HG02840 (cell line): ENCODE measurements at regions not wholly inside any gene's neighbourhood (a gene's known extent, or its start where the extent isn't known, plus 50 kb on each side); places are given as distances from the start of the nearest gene placed in this dataset.
"Not testable (repeated sequence)": the region's sequence is repeated elsewhere in the genome, so short reads cannot be mapped to it uniquely, and the experiment has no call there.

Experiments
- ATAC-seq: cut with Tn5 transposase; IDR thresholded peaks from one replicate; pipeline ENCODE4 v1.9.1; 2021; ENCODE audit warnings: mild to moderate bottlenecking, moderate library complexity, moderate number of reproducible peaks; ENCODE audit not compliant: unreplicated experiment, low FRiP score

- no peak for ATAC-seq
Observed at GRCh38 chr2:22003270-22003669, 879.5 kb downstream of the TDRD15 start.

- ATAC-seq: no peak
Observed at GRCh38 chr2:22011048-22011447, 887.3 kb downstream of the TDRD15 start.

DNA sequence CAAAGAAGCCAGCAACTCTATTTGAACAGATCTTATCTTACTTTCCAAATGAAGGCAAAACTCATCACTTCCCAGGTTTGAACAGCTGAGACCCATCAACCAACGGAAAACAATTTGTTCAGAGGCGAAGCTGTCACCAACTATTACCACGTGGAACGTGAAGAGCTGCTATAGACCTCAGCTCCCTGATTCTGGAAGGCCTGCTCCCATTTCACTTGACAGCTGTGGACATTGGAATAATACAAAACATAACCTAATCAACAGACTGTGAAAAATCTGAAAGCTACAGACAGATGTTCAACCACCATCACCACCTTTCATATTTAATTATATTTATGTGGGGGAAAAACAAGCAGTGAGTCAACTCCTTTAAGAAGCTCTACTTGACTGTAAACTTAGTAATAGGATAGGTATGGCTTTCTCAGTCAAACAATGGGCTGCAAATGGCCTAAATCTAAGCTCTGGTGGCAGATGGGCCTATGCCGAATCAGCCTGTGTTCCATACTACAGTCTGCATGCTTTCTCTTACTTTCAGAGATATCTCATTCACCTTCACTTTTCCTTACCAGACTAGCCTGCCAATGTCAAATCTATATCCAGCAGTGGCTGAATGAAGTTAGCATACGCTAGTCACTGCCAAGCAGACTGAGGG is 896.4 kb downstream of the TDRD15 start:
- ATAC-seq: no peak

DNA sequence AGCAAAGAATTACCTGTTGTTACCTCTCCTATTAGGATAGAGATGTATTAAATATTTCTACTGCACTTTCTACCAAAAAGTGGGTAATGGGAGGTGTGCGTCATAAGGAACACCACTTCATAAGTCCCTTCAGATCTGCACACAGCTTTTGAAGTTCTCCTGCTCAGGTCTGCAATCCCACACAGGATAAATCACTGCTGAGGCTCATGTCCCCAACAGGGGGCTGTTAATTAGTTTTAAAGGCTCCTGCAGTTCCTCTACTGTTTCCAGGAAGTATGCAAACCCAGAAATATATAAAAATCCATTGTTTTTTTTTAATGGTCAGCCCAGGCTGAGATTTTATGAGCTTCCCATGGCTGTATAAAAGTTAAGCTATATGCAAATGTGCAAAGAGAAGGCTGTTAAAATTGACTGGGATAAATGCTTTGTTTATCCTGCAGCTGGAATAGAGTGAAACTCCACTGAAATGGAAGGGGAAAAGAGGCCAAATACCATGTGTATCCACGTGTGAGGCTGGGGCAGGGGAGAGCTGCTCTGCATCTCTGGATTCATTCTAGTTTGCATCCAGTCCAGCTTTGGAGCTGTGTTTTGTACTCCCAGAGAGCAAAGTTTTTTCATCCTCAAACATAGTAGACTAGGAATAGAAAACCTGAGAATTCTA is 903.7 kb downstream of the TDRD15 start:
- no peak for ATAC-seq

DNA sequence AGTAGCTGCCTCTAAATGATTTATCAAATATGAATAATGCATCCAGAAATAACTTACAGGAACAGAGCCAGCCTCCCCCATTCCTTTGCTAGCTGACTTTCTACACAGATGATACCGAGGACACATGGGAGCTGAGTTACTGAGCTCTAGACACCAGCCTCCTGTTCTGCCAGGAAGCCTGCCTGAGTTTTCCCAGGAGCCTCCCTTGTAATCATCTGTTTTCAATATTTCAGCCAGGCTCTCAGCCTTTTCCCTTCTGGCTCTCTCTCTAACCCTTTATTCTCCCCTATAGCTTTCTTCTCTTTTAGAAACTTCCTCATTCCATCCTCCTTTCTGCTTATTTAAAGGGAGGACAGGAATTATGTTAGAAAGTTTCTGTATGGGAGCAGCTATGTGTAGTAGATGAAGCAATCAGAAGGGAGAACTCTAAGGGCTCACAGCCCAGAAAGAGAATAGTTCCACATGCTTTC is 911.6 kb downstream of the TDRD15 start:
- ATAC-seq: no peak

GRCh38 chr2:22037274-22037673 is 913.5 kb downstream of the TDRD15 start:
- no peak for ATAC-seq

GRCh38 chr2:22043784-22044183 is 920.0 kb downstream of the TDRD15 start:
- no peak for ATAC-seq

GRCh38 chr2:22055784-22056620 is 932.2 kb downstream of the TDRD15 start:
- ATAC-seq: no peak

GRCh38 chr2:22056621-22057132 is 932.9 kb downstream of the TDRD15 start:
- ATAC-seq: no peak

- ATAC-seq: no peak
Observed at GRCh38 chr2:22062679-22063078, 938.9 kb downstream of the TDRD15 start.

GRCh38 chr2:22076454-22076853 is 952.7 kb downstream of the TDRD15 start:
- no peak for ATAC-seq

DNA sequence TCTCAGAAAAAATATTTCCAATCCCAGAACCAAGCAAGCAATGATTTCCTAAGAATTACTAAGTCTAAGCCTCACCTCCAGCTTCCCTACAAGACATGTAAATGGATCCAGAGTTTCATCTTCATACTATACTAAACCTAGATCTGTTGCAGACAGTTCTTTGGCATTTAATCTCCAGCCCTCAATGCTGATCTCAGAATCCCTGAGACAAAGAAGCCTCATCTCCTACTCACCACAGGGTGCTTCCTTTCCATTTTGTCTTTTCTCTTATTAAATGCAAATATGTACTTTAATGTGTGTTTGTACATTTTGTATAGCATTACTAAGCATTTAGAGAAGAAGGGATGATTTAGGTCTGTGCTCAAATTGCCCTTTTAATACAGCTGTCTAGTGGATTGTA is 954.9 kb downstream of the TDRD15 start:
- no peak for ATAC-seq

DNA sequence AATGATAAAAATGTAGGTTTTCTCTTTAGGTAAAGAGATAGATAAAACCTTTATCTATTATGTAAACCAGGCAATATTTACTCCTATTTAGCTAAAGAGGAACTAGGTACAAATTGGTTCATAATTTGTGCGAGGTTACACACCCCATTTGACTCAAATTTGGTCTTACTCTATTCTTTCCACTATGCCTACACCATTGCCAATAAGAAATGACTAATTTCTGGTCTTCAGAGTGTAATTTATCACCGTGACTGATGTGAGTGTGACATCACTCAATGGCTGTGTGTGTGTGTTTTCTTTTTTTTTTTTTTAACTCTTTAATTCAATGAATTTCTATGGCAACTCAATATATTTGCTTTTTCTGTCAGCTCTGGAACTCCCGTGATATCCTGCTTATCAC is 955.8 kb downstream of the TDRD15 start:
- ATAC-seq: no peak

DNA sequence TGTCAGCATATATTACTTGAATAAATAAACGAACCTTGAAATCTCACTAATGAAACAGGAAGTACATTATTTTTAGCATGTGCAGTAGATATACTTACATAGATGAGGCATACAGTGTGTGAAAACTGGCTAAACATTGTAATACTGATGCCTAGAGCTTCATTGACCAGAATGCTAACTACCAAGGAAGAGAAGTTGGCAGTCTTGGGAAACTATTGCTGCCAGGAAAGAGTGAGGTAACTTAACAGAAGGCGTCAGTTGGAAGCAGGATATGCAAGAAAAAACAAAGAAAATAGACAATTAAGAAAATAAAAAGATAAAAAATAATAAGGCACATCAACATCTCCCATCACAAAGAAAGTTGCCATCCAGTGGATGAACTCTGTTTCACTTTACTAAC is 963.0 kb downstream of the TDRD15 start:
- no peak for ATAC-seq

GRCh38 chr2:22103617-22104016 is 979.8 kb downstream of the TDRD15 start:
- not testable (repeated sequence) for ATAC-seq

DNA sequence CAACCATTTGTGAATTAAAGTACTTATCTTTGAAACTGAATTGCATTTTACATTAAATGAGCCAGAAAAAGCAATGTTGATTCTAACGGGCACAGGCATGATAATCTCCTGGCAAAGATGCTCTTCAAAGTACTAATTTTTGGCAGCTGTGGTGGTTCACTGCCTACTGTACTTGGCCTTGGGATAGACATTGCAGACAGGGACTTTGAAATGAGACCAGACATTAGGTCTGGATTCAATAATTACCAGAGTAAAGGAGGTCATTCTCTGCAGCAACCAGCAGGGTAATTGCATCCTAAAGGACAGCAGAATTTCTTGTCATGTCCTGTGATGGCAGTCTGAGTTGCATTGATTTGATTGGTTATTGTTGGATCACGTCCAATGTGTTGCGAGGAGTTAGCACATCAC is 986.5 kb downstream of the TDRD15 start:
- no peak for ATAC-seq

DNA sequence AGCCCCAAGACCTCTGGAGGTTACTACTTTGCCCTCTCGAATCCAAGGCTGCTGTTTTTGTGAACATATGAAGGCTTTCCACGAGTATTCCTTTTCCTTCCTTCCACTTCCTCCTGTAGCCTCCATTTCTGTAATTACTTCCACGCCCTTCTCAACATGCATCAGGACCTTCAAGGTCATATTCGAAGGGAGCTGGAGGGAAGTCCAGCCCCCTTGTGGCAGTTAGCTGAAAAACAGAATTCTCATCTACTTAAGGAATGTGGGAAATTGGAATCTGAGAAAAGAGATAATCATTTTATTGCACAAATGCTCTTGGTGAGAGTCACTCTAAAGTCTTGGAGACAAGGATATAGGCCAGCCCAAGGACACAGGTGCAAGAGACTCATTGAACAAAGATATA is 1000.2 kb downstream of the TDRD15 start:
- no peak for ATAC-seq

DNA sequence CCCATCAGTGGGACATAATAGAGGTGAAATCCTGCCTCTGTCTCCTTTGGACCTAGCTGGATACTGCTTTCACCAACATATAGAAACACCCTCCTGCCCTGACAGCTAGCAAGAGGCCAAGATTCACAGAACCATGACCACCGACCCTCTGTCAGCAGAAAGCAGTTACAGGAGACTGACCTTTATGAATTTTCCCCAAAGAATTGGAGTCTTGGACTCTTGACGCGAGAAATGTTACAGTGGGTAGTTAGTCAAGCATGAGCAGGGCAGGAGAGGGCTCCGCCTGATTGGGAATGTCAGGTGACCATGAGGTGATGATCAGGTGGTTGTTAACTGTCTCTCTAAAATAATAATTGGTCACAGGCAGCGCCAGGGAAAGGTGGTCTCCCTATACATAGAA is 1002.3 kb downstream of the TDRD15 start:
- no peak for ATAC-seq

DNA sequence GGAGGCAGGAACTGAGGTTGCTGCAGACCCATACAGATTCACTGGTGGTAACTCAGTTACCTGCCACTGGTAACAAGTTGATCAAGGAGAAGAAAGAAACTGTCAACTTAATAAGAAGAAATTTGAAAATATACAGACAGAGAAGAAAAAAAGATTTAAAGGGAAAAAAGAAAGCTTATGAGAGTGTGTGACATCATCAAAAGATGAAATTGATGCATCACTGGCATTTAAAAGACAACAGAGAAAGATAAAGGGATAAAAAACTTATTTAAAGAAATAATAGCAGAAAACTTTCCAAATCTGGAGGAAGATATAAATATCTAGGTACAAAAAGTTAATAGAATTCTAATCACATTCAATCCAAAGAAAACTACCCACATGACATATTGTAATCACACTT is 1003.2 kb downstream of the TDRD15 start:
- ATAC-seq: no peak

- no peak for ATAC-seq
Observed at GRCh38 chr2:22134421-22134820, 1010.7 kb downstream of the TDRD15 start.

DNA sequence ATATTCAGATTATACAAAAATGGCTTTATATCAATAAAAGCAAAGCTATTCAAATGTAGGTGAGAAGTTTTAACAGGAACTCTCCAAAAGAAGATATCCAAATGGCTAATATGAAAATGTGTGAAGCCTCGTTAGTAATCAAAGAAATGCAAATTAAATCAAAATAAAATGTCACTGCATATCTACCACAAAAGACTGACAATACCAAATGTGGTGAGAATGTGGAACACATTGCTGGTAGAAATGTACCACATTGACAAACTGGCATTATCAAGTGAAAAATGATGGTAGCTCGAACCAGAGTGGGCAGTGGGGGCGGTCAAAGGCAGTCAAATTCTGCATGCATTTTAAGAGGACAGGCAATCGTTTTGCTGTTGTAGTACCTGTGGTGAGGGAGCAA is 1012.7 kb downstream of the TDRD15 start:
- no peak for ATAC-seq
